CD14-positive monocyte (primary cell): ENCODE measurements at regions not wholly inside any gene's neighbourhood (a gene's known extent, or its start where the extent isn't known, plus 50 kb on each side); places are given as distances from the start of the nearest gene placed in this dataset.

Experiments used
- DNase-seq, 3 donors: peaks; one replicate each; pipeline ENCODE4 v3.0.0-alpha.2; 2011 to 2022
- H2AFZ ChIP-seq: 2 replicates; pipeline ENCODE4 v1.6.0; 2012; ENCODE audit warnings: mild to moderate bottlenecking, low read depth, low read length, inconsistent platforms; ENCODE audit not compliant: insufficient read depth, poor library complexity, severe bottlenecking
- H3K27ac ChIP-seq, 2 donors: 1 replicate in 1 of 2; 2 replicates in 1 of 2; pipeline ENCODE4 v1.5.1; 2012 to 2013; ENCODE audit warnings: low read length in 2 of 2, control low read depth in 1 of 2, inconsistent platforms in 1 of 2, low read depth in 1 of 2, mild to moderate bottlenecking in 1 of 2
- H3K27me3 ChIP-seq, 2 donors: one replicate each; pipeline versions ENCODE4 v1.6.0 to v1.6.1; 2011 to 2013; ENCODE audit warnings: low read length in 2 of 2; ENCODE audit not compliant: control insufficient read depth in 2 of 2, insufficient read depth in 2 of 2
- H3K36me3 ChIP-seq, 2 donors: replicated peaks in 1 of 2; 1 replicate in 1 of 2; 2 replicates in 1 of 2; pipeline versions ENCODE4 v1.5.1 to v1.6.1; 2012 to 2013; ENCODE audit warnings: low read length in 2 of 2, control low read depth in 1 of 2, inconsistent platforms in 1 of 2, mild to moderate bottlenecking in 1 of 2; ENCODE audit not compliant: insufficient read depth in 2 of 2, control insufficient read depth in 1 of 2
- H3K4me1 ChIP-seq, 2 donors: 1 replicate in 1 of 2; 2 replicates in 1 of 2; pipeline versions ENCODE4 v1.5.1 to v1.6.1; 2012 to 2013; ENCODE audit warnings: low read length in 2 of 2, control low read depth in 1 of 2, inconsistent platforms in 1 of 2, mild to moderate bottlenecking in 1 of 2, moderate library complexity in 1 of 2; ENCODE audit not compliant: insufficient read depth in 2 of 2, control insufficient read depth in 1 of 2
- H3K4me2 ChIP-seq: replicated peaks from 2 replicates; pipeline ENCODE3; 2012; ENCODE audit warnings: low read length, moderate library complexity, mild to moderate bottlenecking; ENCODE audit not compliant: poor library complexity, severe bottlenecking; ENCODE audit errors: extremely low read depth
- H3K4me3 ChIP-seq, 3 experiments: fragments of 200-600 bp in 1 of 3; sonication (generic) in 1 of 3; replicated peaks in 1 of 3; 1 replicate in 2 of 3; 2 replicates in 1 of 3; pipeline ENCODE4 v1.5.1; 2011 to 2013; ENCODE audit warnings: low read length in 3 of 3, mild to moderate bottlenecking in 3 of 3, control low read depth in 2 of 3, low read depth in 2 of 3, inconsistent platforms in 1 of 3, moderate library complexity in 1 of 3
- H3K79me2 ChIP-seq: 2 replicates; pipeline ENCODE4 v1.6.0; 2012; ENCODE audit warnings: mild to moderate bottlenecking, control low read depth, inconsistent platforms, low read length, moderate library complexity; ENCODE audit not compliant: insufficient read depth
- H3K9ac ChIP-seq: 2 replicates; pipeline ENCODE4 v1.6.0; 2017; ENCODE audit warnings: low read length, mild to moderate bottlenecking; ENCODE audit not compliant: insufficient read depth, poor library complexity, severe bottlenecking
- H3K9me3 ChIP-seq, 2 donors: replicated peaks in 1 of 2; 1 replicate in 1 of 2; 2 replicates in 1 of 2; pipeline versions ENCODE4 v1.5.1 to v1.6.1; 2012 to 2013; ENCODE audit warnings: low read length in 2 of 2, control low read depth in 1 of 2; ENCODE audit not compliant: control insufficient read depth in 1 of 2, insufficient read depth in 1 of 2
- H4K20me1 ChIP-seq: 2 replicates; pipeline ENCODE4 v1.6.0; 2012; ENCODE audit warnings: mild to moderate bottlenecking, low read length, control low read depth, moderate library complexity; ENCODE audit not compliant: insufficient read depth
- H3K27ac Mint-ChIP-seq, 7 donors: one replicate each; pipeline ENCODE4 v1.8.0; 2020; ENCODE audit warnings: mild to moderate bottlenecking in 7 of 7, mixed read lengths in 7 of 7, moderate library complexity in 6 of 7, inconsistent platforms in 2 of 7
- H3K27me3 Mint-ChIP-seq, 3 donors: one replicate each; pipeline ENCODE4 v1.8.0; 2021 to 2022; ENCODE audit warnings: low read depth in 3 of 3, mild to moderate bottlenecking in 3 of 3, mixed read lengths in 3 of 3, moderate library complexity in 3 of 3, inconsistent platforms in 1 of 3
- H3K36me3 Mint-ChIP-seq, 2 donors: one replicate each; pipeline ENCODE4 v1.8.0; 2020; ENCODE audit warnings: mixed read lengths in 2 of 2, inconsistent platforms in 1 of 2, mild to moderate bottlenecking in 1 of 2
- H3K4me1 Mint-ChIP-seq: one replicate; pipeline ENCODE4 v1.8.0; 2020; ENCODE audit warnings: mild to moderate bottlenecking, mixed read lengths
- H3K4me3 Mint-ChIP-seq, 2 donors: one replicate each; pipeline ENCODE4 v1.8.0; 2020; ENCODE audit warnings: mild to moderate bottlenecking in 2 of 2, mixed read lengths in 2 of 2, moderate library complexity in 1 of 2
- H3K9me3 Mint-ChIP-seq, 7 donors: one replicate each; pipeline ENCODE4 v1.8.0; 2020 to 2022; ENCODE audit warnings: mixed read lengths in 7 of 7, mild to moderate bottlenecking in 6 of 7, moderate library complexity in 6 of 7, inconsistent platforms in 2 of 7
- CTCF ChIP-seq: fragments of 200-600 bp; IDR thresholded peaks from one replicate; pipeline ENCODE4 v1.8.0; 2022; ENCODE audit warnings: antibody characterized with exemption, mild to moderate bottlenecking
- WGBS: methylation state at CpG from one replicate; pipeline ENCODE4 v1.1.5; 2013; ENCODE audit warnings: missing lambda C conversion rate; ENCODE audit not compliant: insufficient coverage; 5-methylcytosine and 5-hydroxymethylcytosine counted together
- intact Hi-C, 2 donors: fragments of 100-400 bp; cut with micrococcal nuclease; formaldehyde crosslinking; loops; one replicate each; pipeline versions ENCODE4 v1.15.0 to v1.15.1; 2023

GRCh38 chr13:107473253-107473652 lies 742.1 kb downstream of the LIG4 start:
- no peak overlapping the region for H3K4me3 Mint-ChIP-seq
- H3K9me3 Mint-ChIP-seq, result peaks cover 0 to 7% (median 3%) of the 10 kb centered on the region in 7 donors
- no peak for DNase-seq
- intact Hi-C loops, result no loop called here
- no CpG with 5 or more reads among the region's 4 CpGs for WGBS
- H3K9ac ChIP-seq, result no peak overlapping the region
- H3K79me2 ChIP-seq, result no peaks in the 10 kb centered on the region
- H3K36me3 Mint-ChIP-seq, result no peaks in the 10 kb centered on the region
- no peak overlapping the region for H3K4me3 ChIP-seq
- no peaks in the 10 kb centered on the region for H3K4me1 ChIP-seq
- H3K27me3 Mint-ChIP-seq, result no peaks in the 10 kb centered on the region
- no peaks in the 10 kb centered on the region for H3K4me1 Mint-ChIP-seq
- no peak overlapping the region for H3K27ac ChIP-seq
- H3K27me3 ChIP-seq, result no peaks in the 10 kb centered on the region
- no peak overlapping the region for H2AFZ ChIP-seq
- H3K27ac Mint-ChIP-seq, result no peak overlapping the region
- H3K4me2 ChIP-seq, result no peak overlapping the region
- no peaks in the 10 kb centered on the region for H3K36me3 ChIP-seq
- H3K9me3 ChIP-seq, result peaks cover 0 to 8% of the 10 kb centered on the region in 2 donors
- no peaks in the 10 kb centered on the region for H4K20me1 ChIP-seq
- TF ChIP-seq CTCF, result no peak

- H3K4me3 Mint-ChIP-seq, result no peak overlapping the region
- WGBS, result no CpG with 5 or more reads among the region's 3 CpGs
- Histone ChIP-seq H3K9me3 (peaks cover 4 to 7% of the 10 kb centered on the region in 2 donors), H2AFZ (no peak overlapping the region), H4K20me1 (no peaks in the 10 kb centered on the region), H3K36me3 (no peaks in the 10 kb centered on the region), H3K79me2 (no peaks in the 10 kb centered on the region), H3K27ac (no peak overlapping the region), H3K27me3 (no peaks in the 10 kb centered on the region), H3K9ac (no peak overlapping the region), H3K4me3 (no peak overlapping the region), H3K4me1 (no peaks in the 10 kb centered on the region), H3K4me2 (no peak overlapping the region)
- H3K9me3 Mint-ChIP-seq, result peaks cover 0 to 10% (median 5%) of the 10 kb centered on the region in 7 donors
- H3K36me3 Mint-ChIP-seq, result no peaks in the 10 kb centered on the region
- intact Hi-C loops, result no loop called here
- DNase-seq, result no peak
- H3K27me3 Mint-ChIP-seq, result no peaks in the 10 kb centered on the region
- TF ChIP-seq CTCF, result no peak
- no peaks in the 10 kb centered on the region for H3K4me1 Mint-ChIP-seq
- no peak overlapping the region for H3K27ac Mint-ChIP-seq
Observed at GRCh38 chr13:107466326-107467099, 748.8 kb downstream of the LIG4 start.
